PC-3 (cell line): ENCODE measurements at regions not wholly inside any gene's neighbourhood (a gene's known extent, or its start where the extent isn't known, plus 50 kb on each side); places are given as distances from the start of the nearest gene placed in this dataset.

Source experiments
- EZH2 ChIP-seq: fragments of 300-600 bp; sonication (generic); IDR thresholded peaks from one replicate; pipeline ENCODE4 v1.6.1; 2017; ENCODE audit warnings: antibody characterized with exemption, mild to moderate bottlenecking, low read length; ENCODE audit not compliant: unreplicated experiment
- EZH2phosphoT487 ChIP-seq: fragments of 300-600 bp; sonication (generic); IDR thresholded peaks from 2 replicates; pipeline ENCODE4 v1.6.1; 2018; ENCODE audit warnings: mild to moderate bottlenecking, antibody characterized with exemption, low read length, borderline replicate concordance
- TF ChIP-seq, protein P1 (sequence below): fragments of 300-600 bp; sonication (generic); conservative IDR thresholded peaks from 2 replicates; pipeline ENCODE4 v1.5.1; 2017; ENCODE audit warnings: antibody characterized with exemption, low read depth, mild to moderate bottlenecking, low read length

DNA sequence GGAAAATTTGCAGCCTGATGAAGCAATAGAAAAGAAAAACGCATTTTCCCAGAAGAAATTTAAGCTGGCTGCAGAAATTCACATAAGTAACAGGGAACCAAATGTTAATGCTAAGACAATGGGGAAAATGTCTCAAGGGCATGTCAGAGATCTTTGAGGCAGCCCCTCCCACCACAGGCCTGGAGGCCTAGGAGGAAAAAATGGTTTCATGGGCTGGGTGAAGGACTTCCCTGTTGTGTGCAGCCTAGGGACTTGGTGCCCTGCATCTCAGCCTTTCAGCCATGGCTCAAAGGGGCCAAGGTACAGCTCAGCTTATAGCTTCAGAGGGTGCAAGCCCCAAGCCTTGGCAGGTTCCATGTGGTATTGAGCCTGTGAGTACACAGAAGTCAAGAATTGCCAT, 476.1 kb upstream of the DPP6 start:
- no peak for TF ChIP-seq EZH2phosphoT487
- TF ChIP-seq, protein P1, sequence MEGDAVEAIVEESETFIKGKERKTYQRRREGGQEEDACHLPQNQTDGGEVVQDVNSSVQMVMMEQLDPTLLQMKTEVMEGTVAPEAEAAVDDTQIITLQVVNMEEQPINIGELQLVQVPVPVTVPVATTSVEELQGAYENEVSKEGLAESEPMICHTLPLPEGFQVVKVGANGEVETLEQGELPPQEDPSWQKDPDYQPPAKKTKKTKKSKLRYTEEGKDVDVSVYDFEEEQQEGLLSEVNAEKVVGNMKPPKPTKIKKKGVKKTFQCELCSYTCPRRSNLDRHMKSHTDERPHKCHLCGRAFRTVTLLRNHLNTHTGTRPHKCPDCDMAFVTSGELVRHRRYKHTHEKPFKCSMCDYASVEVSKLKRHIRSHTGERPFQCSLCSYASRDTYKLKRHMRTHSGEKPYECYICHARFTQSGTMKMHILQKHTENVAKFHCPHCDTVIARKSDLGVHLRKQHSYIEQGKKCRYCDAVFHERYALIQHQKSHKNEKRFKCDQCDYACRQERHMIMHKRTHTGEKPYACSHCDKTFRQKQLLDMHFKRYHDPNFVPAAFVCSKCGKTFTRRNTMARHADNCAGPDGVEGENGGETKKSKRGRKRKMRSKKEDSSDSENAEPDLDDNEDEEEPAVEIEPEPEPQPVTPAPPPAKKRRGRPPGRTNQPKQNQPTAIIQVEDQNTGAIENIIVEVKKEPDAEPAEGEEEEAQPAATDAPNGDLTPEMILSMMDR, result no peak
- no peak for TF ChIP-seq EZH2
